AG09319 (cell line): ENCODE measurements at regions not wholly inside any gene's neighbourhood (a gene's known extent, or its start where the extent isn't known, plus 50 kb on each side); places are given as distances from the start of the nearest gene placed in this dataset.

ENCODE experiments used
- DNase-seq: peaks from one replicate; pipeline ENCODE4 v3.0.0-alpha.2; 2010; ENCODE audit warnings: low read depth; ENCODE audit errors: extremely low read depth
- TF ChIP-seq, protein P1 (sequence below): IDR thresholded peaks from 2 replicates; pipeline ENCODE4 v1.5.1; 2011; ENCODE audit warnings: low read depth, mild to moderate bottlenecking, inconsistent platforms, low read length, moderate library complexity

GRCh38 chr2:146826388-146826787, 1018.4 kb upstream of the ACVR2A start:
- no peak for DNase-seq
- TF ChIP-seq, protein P1, sequence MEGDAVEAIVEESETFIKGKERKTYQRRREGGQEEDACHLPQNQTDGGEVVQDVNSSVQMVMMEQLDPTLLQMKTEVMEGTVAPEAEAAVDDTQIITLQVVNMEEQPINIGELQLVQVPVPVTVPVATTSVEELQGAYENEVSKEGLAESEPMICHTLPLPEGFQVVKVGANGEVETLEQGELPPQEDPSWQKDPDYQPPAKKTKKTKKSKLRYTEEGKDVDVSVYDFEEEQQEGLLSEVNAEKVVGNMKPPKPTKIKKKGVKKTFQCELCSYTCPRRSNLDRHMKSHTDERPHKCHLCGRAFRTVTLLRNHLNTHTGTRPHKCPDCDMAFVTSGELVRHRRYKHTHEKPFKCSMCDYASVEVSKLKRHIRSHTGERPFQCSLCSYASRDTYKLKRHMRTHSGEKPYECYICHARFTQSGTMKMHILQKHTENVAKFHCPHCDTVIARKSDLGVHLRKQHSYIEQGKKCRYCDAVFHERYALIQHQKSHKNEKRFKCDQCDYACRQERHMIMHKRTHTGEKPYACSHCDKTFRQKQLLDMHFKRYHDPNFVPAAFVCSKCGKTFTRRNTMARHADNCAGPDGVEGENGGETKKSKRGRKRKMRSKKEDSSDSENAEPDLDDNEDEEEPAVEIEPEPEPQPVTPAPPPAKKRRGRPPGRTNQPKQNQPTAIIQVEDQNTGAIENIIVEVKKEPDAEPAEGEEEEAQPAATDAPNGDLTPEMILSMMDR = no peak

DNA sequence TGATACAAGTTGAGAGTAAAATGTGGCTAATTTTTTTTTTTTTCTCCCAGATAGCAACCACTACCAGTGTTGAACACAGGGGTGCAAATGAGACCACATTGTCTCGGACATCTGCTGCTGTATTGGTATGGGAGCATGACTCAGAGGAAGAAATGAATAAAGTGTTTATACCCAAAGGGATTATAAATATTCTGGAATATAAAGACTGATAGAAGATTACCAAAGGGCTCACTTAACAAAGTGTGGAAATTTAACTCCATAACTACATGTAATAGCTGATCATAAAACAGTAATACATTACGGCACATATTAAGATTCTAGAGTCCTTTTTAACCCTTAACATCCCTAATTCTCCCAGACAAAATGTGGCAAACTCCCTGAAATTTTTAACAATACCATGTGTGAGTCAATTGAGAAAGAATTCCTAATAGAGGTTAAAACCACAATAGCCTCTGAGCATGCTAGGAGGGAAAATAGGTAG, 1023.0 kb upstream of the ACVR2A start:
- TF ChIP-seq, protein P1 = no peak; the same call in 1 of the 2 replicates
- no peak for DNase-seq

DNA sequence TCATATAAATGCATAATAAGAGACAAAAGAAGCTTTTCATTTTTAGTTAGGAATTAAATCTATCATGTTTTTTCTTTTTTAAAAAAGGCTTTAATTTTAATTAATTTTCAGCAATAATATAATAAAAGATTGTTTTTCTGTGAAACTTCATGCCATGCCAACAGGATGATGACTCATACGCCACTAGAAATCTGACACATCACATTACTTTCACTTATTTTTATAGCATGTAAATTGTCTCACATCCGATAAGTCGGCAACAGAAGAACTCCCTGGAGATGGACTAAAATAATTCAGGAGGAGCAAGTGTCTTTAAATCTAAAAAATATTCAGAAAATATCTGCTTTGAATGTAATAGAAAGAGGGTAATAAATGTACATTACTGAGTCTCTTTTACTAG, 1024.2 kb upstream of the ACVR2A start:
- DNase-seq = no peak
- TF ChIP-seq, protein P1 = no peak

GRCh38 chr2:146818122-146818521, 1026.7 kb upstream of the ACVR2A start:
- no peak for DNase-seq
- TF ChIP-seq, protein P1 = no peak

GRCh38 chr2:146817613-146818012, 1027.2 kb upstream of the ACVR2A start:
- TF ChIP-seq, protein P1 = no peak
- no peak for DNase-seq

DNA sequence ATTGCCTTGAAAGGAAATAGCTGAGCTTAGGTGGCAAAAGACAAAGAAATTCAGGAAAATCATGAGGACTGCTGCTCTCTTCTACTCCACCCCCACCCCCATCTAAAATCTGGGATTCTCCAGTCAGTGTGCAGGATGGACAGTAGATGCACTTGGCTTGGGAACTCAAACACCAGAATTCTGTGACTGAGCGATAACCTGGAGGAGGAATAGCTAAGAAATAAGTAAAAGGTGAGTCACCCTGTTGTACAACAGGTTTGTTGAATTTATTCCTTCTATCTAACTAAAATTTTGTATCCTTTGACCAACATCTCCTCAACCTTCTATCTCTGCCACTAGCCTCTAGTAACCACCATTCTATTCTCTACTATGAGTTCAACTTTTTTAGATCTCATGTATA, 1029.9 kb upstream of the ACVR2A start:
- no peak for DNase-seq

DNA sequence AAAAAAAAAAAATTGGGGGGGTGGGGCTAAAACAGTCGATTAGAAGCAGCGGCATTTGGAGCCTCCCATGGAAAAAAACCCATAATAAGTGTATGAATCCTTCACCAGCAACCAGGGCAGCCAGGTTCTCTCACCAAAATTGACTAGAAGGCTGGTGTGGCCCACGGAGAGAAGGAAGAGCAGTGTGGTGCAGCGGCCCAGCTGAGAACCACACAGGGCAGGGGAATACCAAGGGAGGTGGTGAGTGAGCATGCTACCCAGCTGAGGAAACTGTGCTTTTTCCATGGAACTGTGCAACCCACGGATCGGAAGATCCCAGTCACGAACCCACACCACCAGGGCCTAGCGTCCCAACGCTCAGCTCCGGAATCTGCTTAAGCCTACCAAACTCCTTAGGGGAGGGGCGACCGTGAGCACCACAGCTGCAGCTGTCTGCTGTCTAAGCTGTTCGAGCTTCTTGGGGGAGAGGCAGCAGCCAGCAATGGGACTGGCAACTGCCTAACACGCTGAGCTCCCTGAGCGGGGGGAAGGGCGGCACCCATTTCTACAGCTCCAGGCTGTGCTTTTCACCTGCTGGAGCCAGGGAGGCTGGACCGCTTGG, 1037.2 kb upstream of the ACVR2A start:
- DNase-seq = no peak
- TF ChIP-seq, protein P1 = no peak

More for the DNA sequence above, 1029.9 kb upstream of the ACVR2A start:
- TF ChIP-seq, protein P1 = no peak
